ENCODE measurements at regions not wholly inside any gene's neighbourhood (a gene's known extent, or its start where the extent isn't known, plus 50 kb on each side); places are given as distances from the start of the nearest gene placed in this dataset.

DNA sequence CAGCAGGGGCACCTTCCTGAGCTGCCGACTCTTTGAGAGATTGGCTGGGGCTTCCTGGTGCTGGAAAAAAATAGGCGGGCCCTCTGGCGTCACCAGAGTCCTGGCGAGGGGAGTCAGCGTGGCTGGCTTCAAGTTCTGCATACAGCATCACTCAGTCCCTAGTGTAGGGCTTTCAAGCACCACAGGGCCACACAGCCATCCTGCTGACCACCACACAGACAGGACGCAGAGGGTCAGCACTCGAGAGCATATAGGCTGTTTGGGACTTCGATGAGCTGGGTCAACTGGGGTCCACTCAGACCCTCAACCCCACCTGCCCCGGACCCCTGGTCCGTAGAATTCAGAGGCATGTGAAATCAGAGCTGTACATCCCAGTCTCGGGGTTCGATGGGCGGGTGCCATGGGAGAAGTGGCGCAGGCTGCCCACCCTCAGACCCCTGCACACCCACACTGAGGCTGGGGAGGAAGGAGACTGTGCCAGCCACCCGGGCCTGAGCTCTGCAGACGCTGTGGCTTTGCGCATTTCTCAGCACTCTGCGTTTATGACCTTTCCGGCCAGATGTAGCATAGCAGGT, 1131.9 kb downstream of the BRD1 start:
- TF ChIP-seq POU2F2 (IDR thresholded peaks at IDR 0.05; ENCODE audit: low read depth, low read length) = no peak
- no peak for TF ChIP-seq TAF1 (IDR thresholded peaks at IDR 0.05; ENCODE audit: low read depth, low read length)
- no peak for TF ChIP-seq POLR2AphosphoS5 (IDR thresholded peaks at IDR 0.05; ENCODE audit: low read depth, low read length)
- no peak for TF ChIP-seq POLR2A (IDR thresholded peaks at IDR 0.05; ENCODE audit: low read depth, low read length)
- no peak for TF ChIP-seq PAX5 (IDR thresholded peaks at IDR 0.05; ENCODE audit: insufficient read depth, low read length, severe bottlenecking)
- no peak for TF ChIP-seq SPI1 (IDR thresholded peaks at IDR 0.05; ENCODE audit: low read depth, low read length)
- DNase-seq (ENCODE audit: insufficient read length, low spot score) (no peak), FAIRE-seq (no peak)

DNA sequence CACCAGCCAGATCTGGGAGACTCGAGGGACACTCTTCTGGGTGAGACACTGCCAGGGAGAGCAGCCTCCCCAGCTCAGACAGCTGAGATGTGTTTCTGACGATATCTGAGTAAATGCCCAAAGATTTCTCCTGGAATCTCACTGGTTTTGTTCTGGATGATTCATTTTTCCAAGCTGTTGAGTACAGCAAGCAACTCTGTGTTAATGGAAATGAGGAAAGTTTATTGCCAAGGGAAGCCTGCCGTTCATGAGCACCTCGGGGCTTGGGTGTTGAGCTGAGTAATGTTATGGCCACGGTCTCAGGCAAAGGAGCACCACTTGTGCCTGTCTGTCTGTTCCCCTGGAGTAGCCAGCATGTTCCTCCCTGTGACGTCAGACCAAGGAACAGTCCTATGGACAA, 1132.4 kb downstream of the BRD1 start:
- DNase-seq (ENCODE audit: insufficient read length, low spot score) (no peak), FAIRE-seq (no peak)
- TF ChIP-seq POLR2AphosphoS5 (IDR thresholded peaks at IDR 0.05; ENCODE audit: low read depth, low read length) = no peak
- TF ChIP-seq POU2F2 (IDR thresholded peaks at IDR 0.05; ENCODE audit: low read depth, low read length) = no peak
- TF ChIP-seq SPI1 (IDR thresholded peaks at IDR 0.05; ENCODE audit: low read depth, low read length) = no peak
- TF ChIP-seq POLR2A (IDR thresholded peaks at IDR 0.05; ENCODE audit: low read depth, low read length) = no peak
- TF ChIP-seq PAX5 (IDR thresholded peaks at IDR 0.05; ENCODE audit: insufficient read depth, low read length, severe bottlenecking) = no peak
- TF ChIP-seq TAF1 (IDR thresholded peaks at IDR 0.05; ENCODE audit: low read depth, low read length) = no peak

DNA sequence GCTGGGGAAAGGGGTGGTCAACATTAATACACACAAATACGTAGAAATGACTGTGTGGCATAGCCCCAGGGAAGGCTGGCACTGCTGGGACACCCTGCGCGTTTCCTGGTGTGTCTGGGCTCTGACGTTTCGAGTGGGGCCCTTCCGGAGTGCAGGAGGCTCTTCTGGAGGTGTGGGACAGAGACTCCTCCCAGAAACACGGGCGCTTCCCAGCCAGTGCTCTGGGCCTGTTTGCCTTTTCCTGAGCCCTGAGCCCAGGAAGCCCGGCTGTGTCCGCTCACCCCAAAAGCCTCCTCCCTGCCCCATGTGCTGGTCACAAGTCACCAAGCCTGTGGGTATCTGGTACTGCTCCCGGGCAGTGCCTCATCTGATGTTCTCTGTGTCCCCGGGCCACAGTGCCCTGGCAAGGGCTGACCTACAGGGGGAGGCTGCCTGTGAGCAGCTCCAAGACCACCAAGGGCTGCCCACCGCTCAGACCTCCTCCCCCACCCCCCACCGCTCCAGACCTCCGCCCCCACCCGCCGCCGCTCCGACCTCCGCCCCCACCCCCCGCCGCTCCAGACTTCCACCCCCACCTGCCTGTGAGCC, 1133.3 kb downstream of the BRD1 start:
- FAIRE-seq (no peak), DNase-seq (ENCODE audit: insufficient read length, low spot score) (no peak)
- TF ChIP-seq POLR2AphosphoS5 (IDR thresholded peaks at IDR 0.05; ENCODE audit: low read depth, low read length) (no peak), POU2F2 (IDR thresholded peaks at IDR 0.05; ENCODE audit: low read depth, low read length) (no peak), TAF1 (IDR thresholded peaks at IDR 0.05; ENCODE audit: low read depth, low read length) (no peak), PAX5 (IDR thresholded peaks at IDR 0.05; ENCODE audit: insufficient read depth, low read length, severe bottlenecking) (no peak), POLR2A (IDR thresholded peaks at IDR 0.05; ENCODE audit: low read depth, low read length) (no peak), SPI1 (IDR thresholded peaks at IDR 0.05; ENCODE audit: low read depth, low read length) (no peak)

- no peak for TF ChIP-seq POLR2AphosphoS5 (IDR thresholded peaks at IDR 0.05; ENCODE audit: low read depth, low read length)
- TF ChIP-seq PAX5 (IDR thresholded peaks at IDR 0.05; ENCODE audit: insufficient read depth, low read length, severe bottlenecking) = no peak
- no peak for TF ChIP-seq POLR2A (IDR thresholded peaks at IDR 0.05; ENCODE audit: low read depth, low read length)
- TF ChIP-seq POU2F2 (IDR thresholded peaks at IDR 0.05; ENCODE audit: low read depth, low read length) = no peak
- TF ChIP-seq TAF1 (IDR thresholded peaks at IDR 0.05; ENCODE audit: low read depth, low read length) = no peak
- no peak for TF ChIP-seq SPI1 (IDR thresholded peaks at IDR 0.05; ENCODE audit: low read depth, low read length)
- no peak for FAIRE-seq
- no peak for DNase-seq (ENCODE audit: insufficient read length, low spot score)
These were observed 1134.1 kb downstream of the BRD1 start for GRCh38 chr22:48693377-48694135.

DNA sequence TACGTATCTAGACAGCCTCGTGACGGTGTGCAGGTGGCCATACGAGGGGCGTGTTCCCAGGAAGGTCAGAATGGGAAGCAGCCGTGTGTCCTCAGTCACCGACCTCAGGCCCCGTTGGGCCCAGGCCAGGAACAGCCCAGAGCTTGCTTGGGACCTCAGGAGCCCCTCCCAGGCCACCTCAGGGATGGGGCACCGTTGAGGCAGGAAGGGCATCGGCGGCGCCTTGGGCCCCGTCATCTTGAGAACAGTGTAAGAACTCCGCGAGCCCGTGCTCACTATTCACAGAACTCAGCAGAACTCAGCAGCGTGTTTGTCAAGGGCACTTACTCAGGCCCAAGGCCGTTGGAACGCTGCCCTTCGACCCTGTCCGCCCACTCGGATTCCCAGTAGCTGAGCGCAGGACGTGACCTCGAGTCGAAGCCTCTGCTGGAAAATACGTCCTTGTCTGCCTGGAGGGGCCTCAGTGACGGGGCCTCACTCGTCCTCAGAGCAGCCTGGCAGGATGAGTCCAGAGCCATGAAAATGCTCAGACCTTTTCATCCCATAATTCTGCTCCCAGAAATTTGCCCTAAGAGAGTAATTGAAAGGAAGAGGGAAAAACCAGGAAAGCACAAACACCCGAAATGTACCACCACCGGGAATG, 1134.8 kb downstream of the BRD1 start:
- TF ChIP-seq SPI1 (IDR thresholded peaks at IDR 0.05; ENCODE audit: low read depth, low read length) (no peak), PAX5 (IDR thresholded peaks at IDR 0.05; ENCODE audit: insufficient read depth, low read length, severe bottlenecking) (no peak), POLR2AphosphoS5 (IDR thresholded peaks at IDR 0.05; ENCODE audit: low read depth, low read length) (no peak), POU2F2 (IDR thresholded peaks at IDR 0.05; ENCODE audit: low read depth, low read length) (no peak), POLR2A (IDR thresholded peaks at IDR 0.05; ENCODE audit: low read depth, low read length) (no peak)
- DNase-seq (ENCODE audit: insufficient read length, low spot score) (no peak), FAIRE-seq (no peak)

- DNase-seq (ENCODE audit: insufficient read length, low spot score) (no peak), FAIRE-seq (no peak)
- TF ChIP-seq PAX5 (IDR thresholded peaks at IDR 0.05; ENCODE audit: insufficient read depth, low read length, severe bottlenecking) (no peak), POU2F2 (IDR thresholded peaks at IDR 0.05; ENCODE audit: low read depth, low read length) (no peak), SPI1 (IDR thresholded peaks at IDR 0.05; ENCODE audit: low read depth, low read length) (no peak), POLR2AphosphoS5 (IDR thresholded peaks at IDR 0.05; ENCODE audit: low read depth, low read length) (no peak), POLR2A (IDR thresholded peaks at IDR 0.05; ENCODE audit: low read depth, low read length) (no peak), TAF1 (IDR thresholded peaks at IDR 0.05; ENCODE audit: low read depth, low read length) (no peak)
These were observed 1136.2 kb downstream of the BRD1 start for GRCh38 chr22:48691431-48691851.

- FAIRE-seq (no peak), DNase-seq (ENCODE audit: insufficient read length, low spot score) (no peak)
- TF ChIP-seq POU2F2 (IDR thresholded peaks at IDR 0.05; ENCODE audit: low read depth, low read length) (no peak), PAX5 (IDR thresholded peaks at IDR 0.05; ENCODE audit: insufficient read depth, low read length, severe bottlenecking) (no peak)
These were observed 1136.9 kb downstream of the BRD1 start for GRCh38 chr22:48690583-48691317.

DNA sequence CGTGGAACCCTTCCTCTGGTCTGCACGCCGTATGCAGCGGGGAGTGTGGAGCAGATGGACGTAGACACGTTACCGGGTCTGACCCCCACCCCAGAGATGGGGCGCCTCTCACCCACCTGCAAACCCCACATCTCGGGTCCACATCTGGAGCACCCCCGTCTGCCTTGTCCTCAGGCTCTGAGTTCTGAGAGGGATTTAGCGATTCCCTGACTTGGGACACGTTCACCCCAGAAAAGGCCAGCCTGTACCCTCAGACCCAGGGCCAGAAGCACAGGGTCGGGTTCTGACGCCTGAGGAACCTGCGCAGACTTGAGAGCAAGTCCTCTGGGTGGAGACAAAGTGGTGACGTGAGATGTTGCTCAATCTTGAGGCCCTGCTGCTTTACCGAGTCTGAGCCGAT, 1138.5 kb downstream of the BRD1 start:
- no peak for FAIRE-seq
- no peak for DNase-seq (ENCODE audit: insufficient read length, low spot score)
- TF ChIP-seq POU2F2 (IDR thresholded peaks at IDR 0.05; ENCODE audit: low read depth, low read length) (no peak), SPI1 (IDR thresholded peaks at IDR 0.05; ENCODE audit: low read depth, low read length) (no peak), POLR2A (IDR thresholded peaks at IDR 0.05; ENCODE audit: low read depth, low read length) (no peak), PAX5 (IDR thresholded peaks at IDR 0.05; ENCODE audit: insufficient read depth, low read length, severe bottlenecking) (no peak), TAF1 (IDR thresholded peaks at IDR 0.05; ENCODE audit: low read depth, low read length) (no peak), POLR2AphosphoS5 (IDR thresholded peaks at IDR 0.05; ENCODE audit: low read depth, low read length) (no peak)

DNA sequence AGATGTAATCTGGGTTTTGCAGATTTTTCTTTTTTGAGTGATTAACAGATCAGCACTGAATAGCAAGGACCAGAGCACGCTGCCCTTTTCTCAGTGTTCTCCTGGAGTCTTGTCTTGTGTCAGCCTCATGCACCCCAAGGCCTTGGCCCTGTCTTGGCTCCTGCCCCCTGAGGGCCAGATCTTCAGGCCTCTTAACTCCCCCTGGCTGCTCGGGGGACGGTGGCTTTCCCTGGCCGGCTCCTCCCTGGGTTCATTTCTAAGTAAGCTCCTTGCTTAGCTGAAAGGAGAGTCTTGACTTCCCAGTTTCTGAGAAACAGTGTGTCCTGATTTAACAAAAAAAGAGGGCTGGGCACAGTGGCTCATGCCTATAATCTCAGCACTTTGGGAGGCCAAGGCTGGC, 1139.3 kb downstream of the BRD1 start:
- DNase-seq (ENCODE audit: insufficient read length, low spot score) (no peak), FAIRE-seq (no peak)
- TF ChIP-seq POLR2A (IDR thresholded peaks at IDR 0.05; ENCODE audit: low read depth, low read length) = no peak
- TF ChIP-seq SPI1 (IDR thresholded peaks at IDR 0.05; ENCODE audit: low read depth, low read length) = no peak
- TF ChIP-seq POLR2AphosphoS5 (IDR thresholded peaks at IDR 0.05; ENCODE audit: low read depth, low read length) = no peak
- no peak for TF ChIP-seq POU2F2 (IDR thresholded peaks at IDR 0.05; ENCODE audit: low read depth, low read length)
- TF ChIP-seq TAF1 (IDR thresholded peaks at IDR 0.05; ENCODE audit: low read depth, low read length) = no peak
- no peak for TF ChIP-seq PAX5 (IDR thresholded peaks at IDR 0.05; ENCODE audit: insufficient read depth, low read length, severe bottlenecking)

Data from GM12891 (cell line).